ENCODE measurements at regions not wholly inside any gene's neighbourhood (a gene's known extent, or its start where the extent isn't known, plus 50 kb on each side); places are given as distances from the start of the nearest gene placed in this dataset.

DNA sequence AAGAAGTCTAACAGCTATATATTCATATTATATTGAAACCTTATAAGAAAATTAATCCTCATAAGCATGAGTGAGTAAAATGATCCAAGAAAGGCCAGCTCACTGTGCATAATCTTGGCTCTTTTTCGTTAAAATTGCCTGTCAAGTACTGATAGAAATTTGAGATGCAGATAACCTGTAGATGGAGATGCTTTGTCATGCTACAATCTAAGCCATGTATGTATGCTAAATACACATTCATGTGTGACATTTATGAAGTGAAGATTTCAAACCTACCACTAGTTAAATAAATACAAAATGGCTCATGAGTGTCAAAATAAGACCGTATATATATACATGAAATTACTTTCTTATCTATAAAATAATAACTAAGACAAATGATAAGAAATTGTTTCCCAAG is 1491.5 kb upstream of the PRMT6 start:
- TF ChIP-seq ZZZ3 (IDR thresholded peaks at IDR 0.05; ENCODE audit: control insufficient read depth, insufficient read length, low read depth) (no peak), POLR2AphosphoS5 (IDR thresholded peaks at IDR 0.05; ENCODE audit: low read length) (no peak), CEBPZ (IDR thresholded peaks at IDR 0.05; ENCODE audit: low read depth, low read length) (no peak), NRF1 (conservative IDR thresholded peaks at IDR 0.05; ENCODE audit: low read depth, low read length) (no peak), NFYB (IDR thresholded peaks at IDR 0.05; ENCODE audit: insufficient read depth, low read depth, low read length) (no peak), JUNB (IDR thresholded peaks at IDR 0.05) (no peak), KDM1A (IDR thresholded peaks at IDR 0.05; ENCODE audit: borderline replicate concordance) (no peak), EZH2 (IDR thresholded peaks at IDR 0.05; ENCODE audit: borderline replicate concordance, control insufficient read depth, low read depth, low read length) (no peak), CTCF (IDR thresholded peaks at IDR 0.05 in 2 of 3, conservative IDR thresholded peaks at IDR 0.05 in 1 of 3; ENCODE audit: control insufficient read depth in 2 of 3, extremely low read depth in 1 of 3, insufficient read depth in 1 of 3, low read depth in 3 of 3, low read length in 3 of 3) (no peak), CHD2 (IDR thresholded peaks at IDR 0.05; ENCODE audit: borderline replicate concordance, low read depth, low read length) (no peak), CBX5 (IDR thresholded peaks at IDR 0.05; ENCODE audit: low read depth) (no peak), EP300 (IDR thresholded peaks at IDR 0.05; ENCODE audit: borderline replicate concordance in 1 of 2, control insufficient read depth in 1 of 2, low read depth in 2 of 2, low read length in 2 of 2) (no peak)
- TF ChIP-seq, protein P1, sequence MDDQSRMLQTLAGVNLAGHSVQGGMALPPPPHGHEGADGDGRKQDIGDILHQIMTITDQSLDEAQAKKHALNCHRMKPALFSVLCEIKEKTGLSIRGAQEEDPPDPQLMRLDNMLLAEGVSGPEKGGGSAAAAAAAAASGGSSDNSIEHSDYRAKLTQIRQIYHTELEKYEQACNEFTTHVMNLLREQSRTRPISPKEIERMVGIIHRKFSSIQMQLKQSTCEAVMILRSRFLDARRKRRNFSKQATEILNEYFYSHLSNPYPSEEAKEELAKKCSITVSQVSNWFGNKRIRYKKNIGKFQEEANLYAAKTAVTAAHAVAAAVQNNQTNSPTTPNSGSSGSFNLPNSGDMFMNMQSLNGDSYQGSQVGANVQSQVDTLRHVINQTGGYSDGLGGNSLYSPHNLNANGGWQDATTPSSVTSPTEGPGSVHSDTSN (IDR thresholded peaks at IDR 0.05; ENCODE audit: insufficient replicate concordance, low read depth, low read length) = no peak

All from GM12878 (cell line).